K562 (cell line): ENCODE measurements at regions not wholly inside any gene's neighbourhood (a gene's known extent, or its start where the extent isn't known, plus 50 kb on each side); places are given as distances from the start of the nearest gene placed in this dataset.

Source experiments
- ATAC-seq: fragments of 200-7000 bp; cut with Tn5 transposase; 3 replicates; pipeline ENCODE4 v1.9.1; 2020; ENCODE audit warnings: moderate library complexity
- BruUV-seq: library from RNA; stranded (reverse); fragments of 400-500 nt; replicated peaks from 2 replicates; lab custom pipeline; 2021; lab: Mats Ljungman, UMichigan
- CTCF ChIA-PET: fragments of 300-600 bp; formaldehyde crosslinking; extraction: SDS; loops from one replicate; lab custom pipeline; 2021; ENCODE audit warnings: low intra/inter-chr PET ratio; lab: Yijun Ruan, JAX
- POLR2A ChIA-PET: fragments of 300-600, 350-650 bp; sonication (Branson Sonifier 250); formaldehyde crosslinking; extraction: SDS; loops from one replicate; lab custom pipeline; 2021; ENCODE audit warnings: antibody characterized with exemption, inconsistent platforms; lab: Yijun Ruan, JAX
- DNase-seq, 4 experiments: peaks; one replicate each; pipeline versions ENCODE4 v3.0.0 to v3.0.0-alpha.2; 2011 to 2018; ENCODE audit warnings: low spot score in 3 of 4, mixed read lengths in 3 of 4; ENCODE audit errors: extremely low read depth in 1 of 4
- FAIRE-seq: peaks from 2 replicates; lab custom pipeline; 2011; peaks lifted over from hg19 to GRCh38; lab: Jason Lieb, UNC
- H2AFZ ChIP-seq: 2 replicates; pipeline ENCODE4 v1.6.0; 2011; ENCODE audit warnings: low read depth, low read length, control low read depth, inconsistent platforms
- H3K27ac ChIP-seq: fragments of 200-600 bp; 3 replicates; pipeline ENCODE4 v1.8.0; 2011; ENCODE audit warnings: low read depth, mild to moderate bottlenecking, control low read depth, inconsistent platforms, low read length, moderate library complexity, mixed read lengths; ENCODE audit errors: extremely low read depth
- H3K27me3 ChIP-seq, 2 experiments: fragments of 300-600 bp in 1 of 2; 2 replicates in 1 of 2; 3 replicates in 1 of 2; pipeline versions ENCODE4 v1.6.0 to v1.8.0; 2011; ENCODE audit warnings: inconsistent platforms in 2 of 2, low read length in 2 of 2, mild to moderate bottlenecking in 1 of 2, mixed read lengths in 1 of 2, moderate library complexity in 1 of 2; ENCODE audit not compliant: control insufficient read depth in 2 of 2, insufficient read depth in 2 of 2
- H3K36me3 ChIP-seq: fragments of 300-600 bp; 3 replicates; pipeline ENCODE4 v1.8.0; 2011; ENCODE audit warnings: mild to moderate bottlenecking, low read length, inconsistent platforms; ENCODE audit not compliant: control insufficient read depth, insufficient read depth
- H3K4me1 ChIP-seq, 2 experiments: fragments of 200-600 bp in 1 of 2; replicated peaks in 1 of 2; 2 replicates in 1 of 2; 3 replicates in 1 of 2; pipeline versions ENCODE4 v1.5.1 to v1.8.0; 2011; ENCODE audit warnings: inconsistent platforms in 2 of 2, low read length in 2 of 2, mild to moderate bottlenecking in 1 of 2, mixed read lengths in 1 of 2, moderate library complexity in 1 of 2; ENCODE audit not compliant: control insufficient read depth in 2 of 2, insufficient read depth in 2 of 2
- H3K4me2 ChIP-seq: 2 replicates; pipeline ENCODE4 v1.6.1; 2011; ENCODE audit warnings: low read length, control low read depth, inconsistent platforms, mixed read lengths; ENCODE audit not compliant: insufficient read depth
- H3K4me3 ChIP-seq: fragments of 200-600 bp; sonication (generic), shearing (Covaris generic); 2 replicates; pipeline ENCODE4 v1.5.1; 2016; ENCODE audit warnings: control low read depth, inconsistent platforms
- H3K79me2 ChIP-seq: fragments of 200-600 bp; 3 replicates; pipeline ENCODE4 v1.8.0; 2011; ENCODE audit warnings: low read length, inconsistent platforms; ENCODE audit not compliant: control insufficient read depth, insufficient read depth
- H3K9ac ChIP-seq, 2 experiments: 2 replicates each; pipeline versions ENCODE4 v1.6.0 to v1.6.1; 2011; ENCODE audit warnings: low read depth in 2 of 2, low read length in 2 of 2, control low read depth in 1 of 2, inconsistent platforms in 1 of 2, mild to moderate bottlenecking in 1 of 2, mixed read lengths in 1 of 2; ENCODE audit not compliant: insufficient read depth in 1 of 2
- H3K9me1 ChIP-seq: one replicate; pipeline ENCODE4 v1.6.0; 2011; ENCODE audit warnings: inconsistent platforms, mild to moderate bottlenecking, low read length, moderate library complexity; ENCODE audit not compliant: control insufficient read depth, insufficient read depth
- H3K9me3 ChIP-seq: replicated peaks from 2 replicates; pipeline ENCODE4 v1.5.1; 2011; ENCODE audit warnings: low read depth, low read length, inconsistent platforms; ENCODE audit not compliant: control insufficient read depth, insufficient read depth
- H4K20me1 ChIP-seq: replicated peaks from 2 replicates; pipeline ENCODE4 v1.6.1; 2011; ENCODE audit warnings: low read length, inconsistent platforms, mixed read lengths; ENCODE audit not compliant: control insufficient read depth, insufficient read depth
- ARHGAP35 ChIP-seq: fragments of 450-650 bp; IDR thresholded peaks from 2 replicates; pipeline ENCODE4 v1.6.1; 2018; ENCODE audit not compliant: partially characterized antibody
- DNMT1 ChIP-seq: fragments of 450-650 bp; IDR thresholded peaks from 2 replicates; pipeline ENCODE4 v1.6.1; 2016; ENCODE audit warnings: antibody characterized with exemption, mild to moderate bottlenecking
- FOXA1 ChIP-seq: fragments of 450-650 bp; IDR thresholded peaks from 2 replicates; pipeline ENCODE4 v1.6.1; 2016; ENCODE audit warnings: mild to moderate bottlenecking, borderline replicate concordance
- LEF1 ChIP-seq: fragments of 450-650 bp; IDR thresholded peaks from 2 replicates; pipeline ENCODE4 v1.6.1; 2016; ENCODE audit warnings: mild to moderate bottlenecking
- NFRKB ChIP-seq: fragments of 450-650 bp; IDR thresholded peaks from 2 replicates; pipeline ENCODE4 v1.6.1; 2016; ENCODE audit warnings: low read depth
- PTRF ChIP-seq: fragments of 450-650 bp; IDR thresholded peaks from 2 replicates; pipeline ENCODE4 v1.6.1; 2016; ENCODE audit warnings: mild to moderate bottlenecking, missing genetic modification characterization, missing compliant biosample characterization
- SMARCE1 ChIP-seq: fragments of 450-650 bp; IDR thresholded peaks from 2 replicates; pipeline ENCODE4 v1.7.1; 2016; ENCODE audit warnings: mild to moderate bottlenecking
- SOX6 ChIP-seq: fragments of 450-650 bp; IDR thresholded peaks from 2 replicates; pipeline ENCODE4 v1.6.1; 2014; ENCODE audit warnings: mild to moderate bottlenecking
- STAT5B ChIP-seq: fragments of 250-450 bp; sonication (Bioruptor Pico); IDR thresholded peaks from 2 replicates; pipeline ENCODE4 v1.8.0; 2021; ENCODE audit warnings: mild to moderate bottlenecking, inconsistent platforms
- ZNF140 ChIP-seq: fragments of 250-450 bp; sonication (Bioruptor Pico); IDR thresholded peaks from 2 replicates; pipeline ENCODE4 v1.8.0; 2021; ENCODE audit warnings: moderate library complexity, mild to moderate bottlenecking, inconsistent platforms
- ZNF551 ChIP-seq: fragments of 250-450 bp; sonication (Bioruptor Pico); IDR thresholded peaks from 2 replicates; pipeline ENCODE4 v1.5.0; 2021; ENCODE audit warnings: mild to moderate bottlenecking, moderate library complexity
- WGBS: fragments of 100-300 bp; shearing (Covaris generic); methylation state at CpG from one replicate; pipeline ENCODE4 v1.1.6; 2016; ENCODE audit warnings: low coverage, mixed read lengths; ENCODE audit not compliant: insufficient coverage; ENCODE audit errors: missing lambda C conversion rate; 5-methylcytosine and 5-hydroxymethylcytosine counted together
- in situ Hi-C: fragments of 300-500 bp; cut with MboI; formaldehyde crosslinking; loops from 4 replicates; pipeline ENCODE4 v1.15.0; 2018; ENCODE audit warnings: inconsistent platforms, mixed read lengths
- intact Hi-C: fragments of 100-400 bp; cut with micrococcal nuclease; formaldehyde crosslinking; loops from 2 replicates; pipeline ENCODE4 v1.14.2; 2022
- TF ChIP-seq, protein P1 (sequence below): fragments of 250-450 bp; sonication (Bioruptor Pico); IDR thresholded peaks from 2 replicates; pipeline ENCODE4 v1.5.0; 2021; ENCODE audit warnings: mild to moderate bottlenecking, borderline replicate concordance
- TF ChIP-seq, protein P2 (sequence below): sonication (generic); formaldehyde crosslinking; IDR thresholded peaks from 2 replicates; pipeline ENCODE4 v1.5.0; 2020; ENCODE audit warnings: missing genetic modification reagents

DNA sequence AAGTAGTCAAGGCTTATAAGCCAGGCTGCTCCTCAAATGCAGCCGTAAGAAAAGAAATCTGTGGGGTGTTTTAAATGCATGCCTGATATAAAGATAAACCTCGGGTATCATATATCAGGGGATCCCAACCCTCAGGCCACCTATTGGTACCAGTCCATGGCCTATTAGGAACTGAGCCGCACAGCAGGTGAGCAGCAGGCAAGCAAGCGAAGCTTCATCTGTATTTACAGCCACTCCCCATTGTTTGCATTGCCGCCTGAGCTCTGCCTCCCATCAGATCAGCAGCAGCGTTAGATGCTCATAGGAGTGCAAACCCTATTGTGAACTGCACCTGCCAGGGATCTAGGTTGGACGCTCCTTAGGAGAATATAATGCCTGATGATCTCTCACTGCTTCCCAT, 233.5 kb upstream of the SERP2 start (continued):
- no peak for TF ChIP-seq NFRKB

DNA sequence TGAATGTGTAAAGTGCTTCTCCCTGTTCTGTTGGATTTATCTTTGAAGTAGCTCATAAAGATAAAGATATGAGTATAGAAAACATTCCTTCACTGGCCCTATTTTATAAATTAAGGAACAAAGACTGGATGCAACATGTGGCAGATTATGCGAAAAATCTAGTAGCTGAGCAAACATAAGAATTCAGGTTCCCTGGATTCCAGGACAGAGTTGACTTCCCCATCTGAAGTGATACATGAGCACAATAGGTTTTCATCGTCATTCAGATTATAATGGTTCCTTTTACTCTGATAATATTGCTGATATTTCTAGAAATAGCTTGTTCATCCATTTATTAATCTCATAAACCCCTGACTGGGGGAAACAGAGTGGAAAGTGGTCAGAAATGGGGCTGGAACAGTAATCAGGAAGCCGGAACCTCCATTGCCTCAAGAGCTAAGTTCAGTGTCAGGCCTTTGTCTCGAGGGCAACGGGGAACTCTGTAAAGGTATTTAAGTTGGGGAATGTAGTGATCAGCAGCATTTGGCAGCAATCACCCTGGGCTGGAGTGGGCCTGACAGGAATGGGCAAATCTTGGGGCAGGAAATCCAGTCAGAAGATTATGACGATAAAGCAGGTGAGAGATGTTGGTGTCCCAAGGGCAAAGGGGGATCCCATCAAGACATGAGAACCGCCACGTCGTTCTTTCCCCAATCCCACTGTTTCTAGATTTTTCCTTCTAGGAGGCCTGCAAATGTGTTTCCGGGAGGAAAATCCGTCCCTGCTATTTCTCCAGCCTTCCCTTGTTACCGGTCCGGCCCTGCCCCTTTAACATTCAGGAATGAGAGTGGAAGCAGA, 232.5 kb upstream of the SERP2 start:
- Histone ChIP-seq H3K4me3 (peak overlapping the region; percentile 45), H4K20me1 (no peaks in the 10 kb centered on the region), H2AFZ (peak overlapping the region; percentile 93)
- no peak for TF ChIP-seq SOX6
- TF ChIP-seq PTRF (tag): no peak
- no peak for TF ChIP-seq STAT5B
- TF ChIP-seq ZNF551 (CRISPR knock-in tag): no peak
- TF ChIP-seq, protein P1, sequence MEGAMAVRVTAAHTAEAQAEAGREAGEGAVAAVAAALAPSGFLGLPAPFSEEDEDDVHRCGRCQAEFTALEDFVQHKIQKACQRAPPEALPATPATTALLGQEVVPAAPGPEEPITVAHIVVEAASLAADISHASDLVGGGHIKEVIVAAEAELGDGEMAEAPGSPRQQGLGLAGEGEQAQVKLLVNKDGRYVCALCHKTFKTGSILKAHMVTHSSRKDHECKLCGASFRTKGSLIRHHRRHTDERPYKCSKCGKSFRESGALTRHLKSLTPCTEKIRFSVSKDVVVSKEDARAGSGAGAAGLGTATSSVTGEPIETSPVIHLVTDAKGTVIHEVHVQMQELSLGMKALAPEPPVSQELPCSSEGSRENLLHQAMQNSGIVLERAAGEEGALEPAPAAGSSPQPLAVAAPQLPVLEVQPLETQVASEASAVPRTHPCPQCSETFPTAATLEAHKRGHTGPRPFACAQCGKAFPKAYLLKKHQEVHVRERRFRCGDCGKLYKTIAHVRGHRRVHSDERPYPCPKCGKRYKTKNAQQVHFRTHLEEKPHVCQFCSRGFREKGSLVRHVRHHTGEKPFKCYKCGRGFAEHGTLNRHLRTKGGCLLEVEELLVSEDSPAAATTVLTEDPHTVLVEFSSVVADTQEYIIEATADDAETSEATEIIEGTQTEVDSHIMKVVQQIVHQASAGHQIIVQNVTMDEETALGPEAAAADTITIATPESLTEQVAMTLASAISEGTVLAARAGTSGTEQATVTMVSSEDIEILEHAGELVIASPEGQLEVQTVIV (CRISPR knock-in tag): no peak
- TF ChIP-seq LEF1: no peak
- TF ChIP-seq ARHGAP35: no peak
- no peak for TF ChIP-seq DNMT1
- TF ChIP-seq, protein P2, sequence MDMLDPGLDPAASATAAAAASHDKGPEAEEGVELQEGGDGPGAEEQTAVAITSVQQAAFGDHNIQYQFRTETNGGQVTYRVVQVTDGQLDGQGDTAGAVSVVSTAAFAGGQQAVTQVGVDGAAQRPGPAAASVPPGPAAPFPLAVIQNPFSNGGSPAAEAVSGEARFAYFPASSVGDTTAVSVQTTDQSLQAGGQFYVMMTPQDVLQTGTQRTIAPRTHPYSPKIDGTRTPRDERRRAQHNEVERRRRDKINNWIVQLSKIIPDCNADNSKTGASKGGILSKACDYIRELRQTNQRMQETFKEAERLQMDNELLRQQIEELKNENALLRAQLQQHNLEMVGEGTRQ (CRISPR knock-in tag): no peak
- no peak for TF ChIP-seq SMARCE1
- TF ChIP-seq FOXA1: no peak
- TF ChIP-seq ZNF140 (CRISPR knock-in tag): no peak
- TF ChIP-seq, all 486 proteins: peak for 0
- CTCF ChIA-PET: no interaction called here
- WGBS: 49% methylated on average over 7 of the region's 13 CpGs
- peak overlapping the region; percentile 80 to 88 for H3K9ac ChIP-seq
- no peaks in the 10 kb centered on the region for H3K36me3 ChIP-seq
- in situ Hi-C loops (no loop called here), intact Hi-C loops (no loop called here)
- peaks cover 9 to 11% of the 10 kb centered on the region in 2 experiments; a peak in 3 of 5 replicates for H3K4me1 ChIP-seq
- TSS peak; percentile 93 for BruUV-seq
- POLR2A ChIA-PET: interaction anchor here (0.9 to 1.2 kb wide), 2 partner anchors 11 to 19 kb away, joined by 3 to 4 read pairs; no protein-coding TSS in a partner anchor
- ATAC-seq: no peak
- H3K9me3 ChIP-seq: no peaks in the 10 kb centered on the region
- no peak for FAIRE-seq
- H3K9me1 ChIP-seq: no peaks in the 10 kb centered on the region
- H3K4me2 ChIP-seq: peak overlapping the region; percentile 77
- peak overlapping the region; percentile 64; the same call in 1 of the 3 replicates for H3K27ac ChIP-seq
- no peaks in the 10 kb centered on the region for H3K79me2 ChIP-seq
- DNase-seq: peak in 1 of 4 experiments; percentile 7
- no peaks in the 10 kb centered on the region for H3K27me3 ChIP-seq
